Inferior parietal cortex (tissue), 1 donor: ENCODE measurements at regions not wholly inside any gene's neighbourhood (a gene's known extent, or its start where the extent isn't known, plus 50 kb on each side); places are given as distances from the start of the nearest gene placed in this dataset.

Source experiments
- DNase-seq: peaks from one replicate; pipeline ENCODE4 v3.0.0-alpha.2; 2016; ENCODE audit errors: extremely low spot score

- no peak for DNase-seq
Observed at GRCh38 chr4:8698341-8699062, 105.9 kb downstream of the CPZ start.

DNA sequence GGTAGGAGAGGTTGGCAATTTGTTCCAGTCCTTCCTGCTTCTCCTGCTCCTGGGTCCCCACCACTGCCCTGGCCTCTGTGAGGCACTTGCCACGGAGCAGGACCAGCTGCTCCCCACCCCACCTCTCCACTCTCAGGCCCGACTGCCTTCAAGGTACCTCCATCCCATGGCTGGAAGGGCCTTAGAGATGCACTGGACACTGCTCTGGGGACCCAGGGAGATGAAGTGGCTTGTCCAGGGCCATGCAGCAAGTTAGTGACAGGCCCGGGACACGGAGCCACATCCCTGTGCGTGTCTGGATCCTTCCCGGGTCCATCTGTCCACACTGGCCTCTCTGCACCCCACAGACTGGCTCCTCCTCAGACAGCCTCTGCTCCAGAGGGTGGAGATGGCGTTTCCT is 105.3 kb downstream of the CPZ start:
- DNase-seq, result no peak

DNA sequence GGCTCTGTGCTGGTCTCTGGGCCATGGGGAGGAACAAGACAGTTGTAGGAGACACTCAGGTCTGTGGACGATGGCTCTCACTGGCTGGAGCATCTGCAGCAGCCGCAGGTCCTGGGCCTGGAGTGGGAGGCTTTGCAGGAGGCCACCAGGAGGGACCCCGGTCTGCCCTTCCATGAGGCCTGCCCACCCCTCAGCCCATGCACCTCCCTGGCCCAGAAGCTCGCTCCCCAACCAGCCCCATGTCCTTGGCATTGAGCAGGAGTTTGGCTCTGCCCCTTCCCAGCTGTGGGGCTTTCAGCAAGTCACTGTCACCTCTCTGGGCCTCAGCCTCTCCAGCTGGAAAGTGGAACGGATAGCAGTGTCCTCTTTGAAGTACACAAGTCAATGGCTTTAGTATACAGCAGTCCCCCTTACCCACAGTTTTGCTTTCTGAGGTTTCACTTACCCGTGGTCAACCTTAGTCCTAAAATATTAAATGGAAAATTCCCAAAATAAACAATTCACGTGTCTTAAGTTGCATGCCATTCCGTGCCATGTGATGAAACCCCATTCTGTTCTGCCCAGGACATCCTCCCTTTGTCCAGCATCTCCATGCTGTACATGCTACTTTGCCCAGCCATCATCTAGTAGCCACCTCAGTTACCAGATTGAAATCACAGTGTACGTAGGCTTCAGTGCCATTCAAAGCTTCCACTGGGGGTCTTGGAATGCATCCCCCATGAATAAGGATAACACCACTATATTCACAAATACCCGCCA is 104.0 kb downstream of the CPZ start:
- DNase-seq, result no peak

DNA sequence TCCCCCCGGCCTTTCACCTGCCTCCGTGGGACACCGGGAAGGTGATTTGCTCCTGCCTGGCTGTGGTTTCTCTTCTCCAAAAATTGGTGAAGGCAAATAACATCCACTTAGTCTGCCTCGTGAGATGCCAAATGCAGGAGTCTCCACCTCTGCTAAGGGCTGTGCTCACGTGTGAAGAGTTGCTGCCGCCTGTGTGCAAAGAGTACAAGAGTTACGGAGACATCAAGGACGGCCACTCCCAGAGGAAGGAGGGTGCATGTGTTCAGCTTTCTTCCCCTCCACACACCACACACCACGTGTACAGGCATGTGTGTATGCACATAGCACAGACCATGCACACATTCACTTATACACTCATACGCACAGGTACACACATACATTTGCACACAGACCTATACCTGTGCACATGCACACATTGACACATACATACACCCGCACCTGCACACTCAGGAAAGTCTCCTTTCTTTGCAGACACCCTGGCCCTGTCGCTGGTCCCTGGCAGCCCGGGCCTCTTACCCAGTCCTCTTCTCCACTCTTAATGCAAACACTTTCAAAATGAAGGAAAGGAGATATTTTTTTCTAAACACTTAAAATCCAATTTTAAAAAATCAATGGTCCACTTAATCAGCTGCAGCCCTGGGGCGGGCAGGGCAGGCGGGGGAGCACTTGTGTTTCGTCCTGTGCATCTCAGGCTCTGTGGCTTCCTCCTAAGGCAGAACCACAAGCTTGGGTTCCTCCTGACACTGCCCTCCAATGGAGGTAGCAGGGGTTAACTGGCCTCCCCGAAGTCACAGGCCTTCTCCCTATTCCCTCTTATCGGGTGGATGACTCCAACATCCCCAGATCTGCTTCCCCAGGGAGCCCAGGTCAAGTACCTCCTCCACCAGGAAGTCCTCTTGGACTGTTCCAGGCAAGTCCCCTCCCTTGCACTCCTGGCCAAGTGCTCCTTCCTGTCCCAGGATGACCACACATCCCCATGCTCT is 103.0 kb downstream of the CPZ start:
- DNase-seq, result no peak

DNA sequence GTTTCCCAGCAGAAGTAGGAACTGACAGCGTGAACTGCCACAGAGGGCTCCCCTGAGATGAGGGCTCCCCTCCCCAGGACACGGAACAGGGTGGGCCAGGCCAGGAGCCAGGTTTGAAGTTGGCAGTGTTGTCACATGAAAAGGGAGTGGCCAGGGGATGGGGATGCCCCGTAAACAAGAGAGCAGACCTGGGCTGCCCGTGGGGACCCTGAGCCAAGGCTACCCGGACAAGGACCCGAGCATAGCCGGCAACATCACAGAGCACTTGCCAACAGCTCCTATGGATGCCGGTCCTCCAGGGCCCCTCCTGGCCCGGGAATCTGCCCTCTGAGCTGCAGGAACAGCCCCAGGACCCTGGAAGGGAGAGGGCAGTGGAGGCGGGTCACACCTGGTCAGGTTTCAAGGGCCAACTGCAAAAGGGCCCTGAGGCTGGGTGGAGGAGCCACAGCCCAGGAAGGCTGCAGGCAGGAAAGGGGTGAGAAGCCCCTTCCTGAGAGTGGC is 102.1 kb downstream of the CPZ start:
- no peak for DNase-seq

DNA sequence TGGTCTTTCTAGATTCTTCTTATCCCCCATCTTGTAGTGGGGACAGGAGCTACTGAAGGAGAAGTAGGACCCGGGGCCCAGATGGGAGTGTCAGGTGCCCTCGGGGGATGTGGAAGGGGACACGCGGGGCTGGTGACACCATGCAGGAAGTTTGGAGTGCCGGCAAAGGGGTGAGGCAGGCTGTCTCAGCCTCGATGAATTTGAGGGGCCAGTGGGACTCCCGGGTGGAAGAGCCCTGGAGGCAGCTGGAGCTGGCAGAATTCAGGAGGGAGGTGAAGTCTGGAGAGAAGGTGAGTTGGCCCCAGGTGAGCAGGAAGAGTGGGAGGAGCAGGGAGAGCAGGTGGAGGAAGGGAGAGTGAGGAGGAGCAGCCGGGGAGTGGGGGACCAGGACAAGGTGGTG is 101.7 kb downstream of the CPZ start:
- DNase-seq, result no peak

GRCh38 chr4:8691151-8691775 is 98.7 kb downstream of the CPZ start:
- no peak for DNase-seq

GRCh38 chr4:8690216-8691150 is 97.9 kb downstream of the CPZ start:
- DNase-seq, result no peak

- DNase-seq, result no peak
Observed at GRCh38 chr4:8689741-8690140, 97.2 kb downstream of the CPZ start.

DNA sequence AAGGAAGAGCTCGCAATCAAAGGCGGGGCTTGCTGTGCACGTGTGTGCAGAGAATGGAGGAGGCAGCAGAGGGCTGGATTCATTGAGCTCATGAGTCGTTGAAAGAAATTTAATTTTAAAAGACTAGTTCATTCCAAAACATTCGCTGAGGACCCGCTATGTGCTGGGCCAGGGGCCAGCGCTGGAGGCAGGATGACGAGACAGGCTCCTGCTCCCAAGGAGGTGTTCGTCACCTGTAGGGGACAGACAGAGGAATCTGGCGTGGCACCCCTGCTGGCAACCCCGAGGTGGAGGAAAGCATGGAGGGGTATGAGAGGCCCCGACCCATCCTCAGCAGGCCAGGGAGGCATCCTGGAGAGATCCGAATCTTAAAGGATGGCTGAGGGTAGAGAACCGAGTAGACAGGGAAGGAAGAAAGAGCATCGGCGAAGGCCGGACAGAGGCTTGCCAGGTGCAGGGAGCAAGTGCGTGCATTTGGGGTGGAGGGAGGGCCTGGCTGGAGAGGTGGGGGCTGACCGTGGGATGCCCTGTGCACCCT is 96.4 kb downstream of the CPZ start:
- DNase-seq, result no peak

DNA sequence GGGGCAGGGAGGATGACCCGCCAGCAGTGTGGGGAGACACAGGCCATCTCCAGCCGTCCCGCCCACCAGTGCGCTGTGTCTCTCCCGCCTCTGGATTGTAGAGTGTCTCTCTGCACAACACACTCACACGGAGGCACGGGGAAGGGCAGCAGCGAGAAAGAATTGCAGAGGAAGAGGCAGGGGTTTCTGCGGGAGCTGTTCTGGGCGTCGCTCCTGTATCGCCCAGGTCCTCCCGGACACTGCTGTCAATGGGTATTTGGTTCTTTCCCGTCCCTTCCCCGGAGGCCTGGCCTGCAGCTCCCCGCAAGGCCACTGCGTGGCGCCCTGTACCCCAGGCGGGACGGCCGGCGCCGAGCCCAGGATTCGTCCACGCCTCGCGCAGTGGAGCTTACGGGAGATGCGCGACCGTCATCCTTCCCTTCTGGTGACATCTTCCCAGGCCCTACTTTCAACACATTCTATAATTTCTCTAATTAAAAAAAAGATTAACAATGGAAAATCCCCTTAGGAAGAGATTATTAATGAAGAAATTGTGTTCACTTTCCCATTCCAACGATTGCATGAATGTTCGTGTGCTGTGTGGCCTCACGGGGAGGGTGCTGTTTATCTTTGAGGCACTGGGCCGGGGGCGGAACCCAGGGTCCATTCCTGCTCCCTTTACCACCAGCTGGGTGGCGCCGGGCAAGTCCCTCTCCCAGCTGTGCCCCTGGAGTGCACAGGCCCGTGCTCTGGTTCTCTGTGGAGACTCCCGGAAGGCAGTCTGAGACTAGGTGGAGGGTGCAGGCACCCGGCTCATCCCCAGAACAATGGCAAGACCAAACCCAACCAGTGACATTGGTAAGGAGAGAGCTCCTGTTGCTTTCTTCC is 95.7 kb downstream of the CPZ start:
- peak; percentile 13 for DNase-seq

DNA sequence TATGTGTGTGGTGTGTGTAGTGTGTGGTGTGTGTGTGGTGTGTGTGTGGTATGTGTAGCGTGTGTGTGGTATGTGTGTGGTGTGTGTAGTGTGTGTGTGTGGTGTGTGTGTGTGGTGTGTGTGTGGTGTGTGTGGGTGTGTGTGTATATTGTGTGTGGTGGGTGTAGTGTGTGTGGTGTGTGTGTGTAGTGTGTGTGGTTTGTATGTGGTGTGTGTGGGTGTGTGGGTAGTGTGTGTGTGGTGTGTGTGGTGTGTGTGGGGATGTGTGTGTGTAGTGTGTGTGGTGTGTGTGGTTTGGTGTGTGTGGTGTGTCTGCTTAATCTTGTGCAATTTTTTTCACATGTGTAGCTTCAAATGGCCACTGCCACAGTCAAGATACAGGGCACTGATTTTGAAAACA is 94.5 kb downstream of the CPZ start:
- no peak for DNase-seq

- no peak for DNase-seq
Observed at GRCh38 chr4:8685831-8686230, 93.3 kb downstream of the CPZ start.

- DNase-seq, result no peak
Observed at GRCh38 chr4:8683462-8683861, 90.9 kb downstream of the CPZ start.

- DNase-seq, result no peak
Observed at GRCh38 chr4:8682725-8683124, 90.2 kb downstream of the CPZ start.

GRCh38 chr4:8682296-8682695 is 89.7 kb downstream of the CPZ start:
- DNase-seq, result no peak

DNA sequence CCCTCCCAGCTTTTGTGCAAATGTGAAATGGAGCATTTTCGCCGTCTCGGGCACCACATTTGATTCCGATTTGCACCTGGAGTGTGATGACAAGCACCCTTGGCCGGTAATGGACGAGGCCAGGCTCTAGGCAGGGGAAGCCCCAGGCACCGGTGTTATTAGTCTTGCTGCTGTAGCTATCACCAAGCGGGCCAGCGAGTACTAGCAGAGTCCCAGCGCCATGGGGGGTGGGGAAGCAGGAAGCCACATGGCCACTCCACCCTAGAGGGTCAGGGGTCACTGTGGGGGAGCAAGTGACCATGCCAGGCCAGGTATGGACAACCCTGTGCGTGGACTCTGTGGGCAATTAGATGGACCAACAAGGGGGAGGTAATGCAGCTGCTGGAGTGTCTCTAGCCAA is 88.8 kb downstream of the CPZ start:
- no peak for DNase-seq

- no peak for DNase-seq
Observed at GRCh38 chr4:8679032-8679431, 86.5 kb downstream of the CPZ start.

DNA sequence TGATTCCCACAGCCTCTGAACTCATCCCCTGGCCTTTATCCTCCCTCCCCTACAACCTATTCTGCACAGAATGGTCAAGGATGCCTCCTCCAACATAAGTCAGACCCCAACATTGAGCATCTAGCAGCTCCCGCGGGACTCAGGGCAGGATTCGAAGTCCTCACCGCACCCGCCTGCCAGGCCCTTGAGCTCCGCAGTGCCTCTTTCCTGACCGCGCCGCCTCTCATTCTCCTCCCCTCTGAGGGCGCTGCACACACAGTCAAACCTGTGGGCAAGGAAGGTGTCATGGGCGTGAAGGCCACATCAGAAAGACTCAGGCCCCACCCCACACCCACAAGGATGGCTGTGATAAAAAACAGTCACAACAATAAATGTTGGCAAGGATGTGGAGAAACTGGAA is 84.1 kb downstream of the CPZ start:
- no peak for DNase-seq
